NB4 (cell line): ENCODE measurements at regions not wholly inside any gene's neighbourhood (a gene's known extent, or its start where the extent isn't known, plus 50 kb on each side); places are given as distances from the start of the nearest gene placed in this dataset.

Experiments
- DNase-seq: peaks from one replicate; pipeline ENCODE4 v3.0.0; 2010; ENCODE audit warnings: low read depth
- H3K4me3 ChIP-seq: one replicate; pipeline ENCODE4 v1.5.1; 2011; ENCODE audit warnings: mild to moderate bottlenecking, low read depth, low read length, moderate library complexity
- CTCF ChIP-seq: IDR thresholded peaks from one replicate; pipeline ENCODE4 v1.5.1; 2012; ENCODE audit warnings: low read depth, low read length
- MAX ChIP-seq: IDR thresholded peaks from 2 replicates; pipeline ENCODE4 v1.6.1; 2011; ENCODE audit warnings: low read depth, low read length
- MYC ChIP-seq: IDR thresholded peaks from 2 replicates; pipeline ENCODE4 v1.6.1; 2011; ENCODE audit warnings: low read depth, low read length
- POLR2A ChIP-seq: IDR thresholded peaks from 2 replicates; pipeline ENCODE4 v1.6.1; 2011; ENCODE audit warnings: mild to moderate bottlenecking; ENCODE audit not compliant: insufficient read length; ENCODE audit errors: extremely low read depth

GRCh38 chr21:16075649-16076282 lies 346.0 kb downstream of the USP25 start:
- no peak overlapping the region for H3K4me3 ChIP-seq
- no peak for DNase-seq
- TF ChIP-seq MYC (no peak), CTCF (no peak), POLR2A (no peak), MAX (no peak)

- no peak for TF ChIP-seq POLR2A
- no peak for TF ChIP-seq MAX
- TF ChIP-seq MYC, result no peak
- no peak for TF ChIP-seq CTCF
- no peak overlapping the region for H3K4me3 ChIP-seq
- DNase-seq, result no peak
These were observed 346.7 kb downstream of the USP25 start for GRCh38 chr21:16076465-16076864.

GRCh38 chr21:16078382-16078781 lies 348.6 kb downstream of the USP25 start:
- H3K4me3 ChIP-seq, result no peak overlapping the region
- TF ChIP-seq POLR2A (no peak), MAX (no peak), CTCF (no peak), MYC (no peak)
- no peak for DNase-seq

- TF ChIP-seq MYC (no peak), CTCF (no peak), MAX (no peak), POLR2A (no peak)
- no peak overlapping the region for H3K4me3 ChIP-seq
- no peak for DNase-seq
These were observed 350.0 kb downstream of the USP25 start for GRCh38 chr21:16079830-16080229.

- TF ChIP-seq POLR2A (no peak), MYC (no peak), CTCF (no peak), MAX (no peak)
These were observed 351.5 kb downstream of the USP25 start for GRCh38 chr21:16081304-16081703.

More at GRCh38 chr21:16081304-16081703, 351.5 kb downstream of the USP25 start:
- H3K4me3 ChIP-seq, result no peak overlapping the region
- no peak for DNase-seq
